KMS-11 (cell line): ENCODE measurements at regions not wholly inside any gene's neighbourhood (a gene's known extent, or its start where the extent isn't known, plus 50 kb on each side); places are given as distances from the start of the nearest gene placed in this dataset.

Source experiments
- H2AFZ ChIP-seq: fragments of 200-600 bp; sonication (generic); 2 replicates; pipeline ENCODE4 v1.6.1; 2016; ENCODE audit warnings: antibody characterized with exemption, mixed run types, low read depth
- H3K27ac ChIP-seq: fragments of 200-600 bp; sonication (generic); 2 replicates; pipeline ENCODE4 v1.6.1; 2016; ENCODE audit warnings: mild to moderate bottlenecking, mixed run types
- H3K27me3 ChIP-seq: fragments of 200-600 bp; sonication (generic); 2 replicates; pipeline ENCODE4 v1.6.1; 2017; ENCODE audit warnings: mild to moderate bottlenecking, low read depth, mixed run types, moderate library complexity; ENCODE audit not compliant: insufficient read depth
- H3K36me3 ChIP-seq: fragments of 200-600 bp; sonication (generic); 2 replicates; pipeline ENCODE4 v1.6.1; 2017; ENCODE audit warnings: mild to moderate bottlenecking, mixed run types; ENCODE audit not compliant: insufficient read depth
- H3K4me1 ChIP-seq: fragments of 200-600 bp; sonication (generic); 2 replicates; pipeline ENCODE4 v1.6.1; 2016; ENCODE audit warnings: mild to moderate bottlenecking, low read depth, mixed run types; ENCODE audit not compliant: poor library complexity, severe bottlenecking
- H3K4me2 ChIP-seq: fragments of 200-600 bp; sonication (generic); 2 replicates; pipeline ENCODE4 v1.7.0; 2016; ENCODE audit warnings: mild to moderate bottlenecking, mixed run types
- H3K4me3 ChIP-seq: fragments of 200-600 bp; sonication (generic); IDR thresholded peaks from 2 replicates; pipeline ENCODE4 v1.6.1; 2017; ENCODE audit warnings: low read depth, low read length, mixed read lengths; ENCODE audit not compliant: insufficient read depth
- H3K79me2 ChIP-seq: fragments of 200-600 bp; sonication (generic); 2 replicates; pipeline ENCODE4 v1.6.1; 2016; ENCODE audit warnings: low read depth, mixed run types; ENCODE audit not compliant: insufficient read depth
- H3K9ac ChIP-seq: fragments of 200-600 bp; sonication (generic); 2 replicates; pipeline ENCODE4 v1.6.1; 2016; ENCODE audit warnings: mild to moderate bottlenecking, mixed run types
- H4K20me1 ChIP-seq: fragments of 200-600 bp; sonication (generic); 2 replicates; pipeline ENCODE4 v1.6.1; 2016; ENCODE audit warnings: mild to moderate bottlenecking, mixed run types; ENCODE audit not compliant: insufficient read depth
- TF ChIP-seq, protein P1 (sequence below): fragments of 200-600 bp; sonication (generic); conservative IDR thresholded peaks from 2 replicates; pipeline ENCODE4 v1.6.1; 2017; ENCODE audit warnings: low read depth, mild to moderate bottlenecking, antibody characterized with exemption, low read length, moderate library complexity, mixed read lengths

DNA sequence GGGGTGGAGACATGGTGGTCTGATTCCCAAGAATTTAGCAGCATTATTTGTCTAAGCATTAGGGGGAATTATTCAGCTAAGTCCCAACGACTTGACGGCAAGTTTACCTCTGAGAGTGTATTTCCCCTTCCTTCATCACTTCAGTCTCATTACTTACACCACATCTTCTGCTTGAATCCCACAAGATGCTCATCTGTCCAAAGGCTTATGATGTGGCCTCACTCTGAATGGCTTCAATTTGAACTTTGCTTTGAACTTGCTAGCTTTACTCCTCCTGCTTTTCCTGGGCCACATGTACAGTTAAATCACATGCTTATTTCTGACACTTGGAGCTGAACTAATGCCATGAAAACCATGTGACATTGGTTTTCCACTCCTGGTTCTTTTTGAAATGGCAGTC, 231.3 kb upstream of the SATB1 start:
- no peaks in the 10 kb centered on the region for H3K4me1 ChIP-seq
- no peaks in the 10 kb centered on the region for H4K20me1 ChIP-seq
- H3K36me3 ChIP-seq = no peaks in the 10 kb centered on the region
- H3K27ac ChIP-seq = no peak overlapping the region
- H3K27me3 ChIP-seq = no peaks in the 10 kb centered on the region
- no peaks in the 10 kb centered on the region for H3K79me2 ChIP-seq
- H3K4me2 ChIP-seq = no peak overlapping the region
- TF ChIP-seq, protein P1, sequence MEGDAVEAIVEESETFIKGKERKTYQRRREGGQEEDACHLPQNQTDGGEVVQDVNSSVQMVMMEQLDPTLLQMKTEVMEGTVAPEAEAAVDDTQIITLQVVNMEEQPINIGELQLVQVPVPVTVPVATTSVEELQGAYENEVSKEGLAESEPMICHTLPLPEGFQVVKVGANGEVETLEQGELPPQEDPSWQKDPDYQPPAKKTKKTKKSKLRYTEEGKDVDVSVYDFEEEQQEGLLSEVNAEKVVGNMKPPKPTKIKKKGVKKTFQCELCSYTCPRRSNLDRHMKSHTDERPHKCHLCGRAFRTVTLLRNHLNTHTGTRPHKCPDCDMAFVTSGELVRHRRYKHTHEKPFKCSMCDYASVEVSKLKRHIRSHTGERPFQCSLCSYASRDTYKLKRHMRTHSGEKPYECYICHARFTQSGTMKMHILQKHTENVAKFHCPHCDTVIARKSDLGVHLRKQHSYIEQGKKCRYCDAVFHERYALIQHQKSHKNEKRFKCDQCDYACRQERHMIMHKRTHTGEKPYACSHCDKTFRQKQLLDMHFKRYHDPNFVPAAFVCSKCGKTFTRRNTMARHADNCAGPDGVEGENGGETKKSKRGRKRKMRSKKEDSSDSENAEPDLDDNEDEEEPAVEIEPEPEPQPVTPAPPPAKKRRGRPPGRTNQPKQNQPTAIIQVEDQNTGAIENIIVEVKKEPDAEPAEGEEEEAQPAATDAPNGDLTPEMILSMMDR = no peak
- no peak overlapping the region for H3K9ac ChIP-seq
- no peak overlapping the region for H3K4me3 ChIP-seq
- no peak overlapping the region for H2AFZ ChIP-seq

DNA sequence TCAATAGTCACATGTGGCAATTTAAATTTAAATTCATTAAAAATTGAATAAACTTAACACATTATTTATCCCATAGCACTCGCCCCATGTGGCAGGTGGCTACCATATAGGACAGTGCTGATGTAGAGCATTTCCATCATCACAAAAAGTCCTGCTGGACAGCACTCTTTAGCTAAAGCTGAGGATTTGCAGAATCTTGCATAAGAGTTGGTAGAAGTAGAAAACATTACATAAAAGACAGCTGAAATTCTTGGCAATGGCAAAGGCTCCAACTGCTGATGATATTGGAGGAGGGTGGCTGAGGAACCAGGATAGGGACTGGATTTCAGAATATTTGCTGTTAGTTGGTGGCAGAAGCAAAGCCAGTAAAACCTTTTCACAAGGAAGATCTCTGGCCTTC, 230.7 kb upstream of the SATB1 start:
- Histone ChIP-seq H3K27ac (no peak overlapping the region), H4K20me1 (no peaks in the 10 kb centered on the region)

DNA sequence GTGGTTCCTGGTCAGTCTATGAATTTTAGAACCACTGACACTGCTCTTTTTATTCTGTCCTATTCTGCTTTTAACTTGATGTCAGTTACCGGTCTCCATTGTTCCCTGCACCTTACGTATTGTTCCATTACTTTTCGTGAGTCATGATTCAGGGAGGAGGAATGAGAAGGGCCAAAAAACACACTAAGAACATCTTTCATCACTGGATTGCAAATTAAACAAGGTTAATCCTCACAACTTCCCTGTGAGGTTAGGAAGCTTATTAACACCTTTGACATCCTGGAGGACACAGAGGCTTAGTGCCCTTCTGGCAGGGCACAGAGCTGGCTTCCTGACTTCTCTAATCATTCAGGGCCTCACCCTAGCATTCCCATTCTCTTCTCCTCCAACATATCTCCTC, 227.6 kb upstream of the SATB1 start:
- Histone ChIP-seq H3K36me3 (no peaks in the 10 kb centered on the region), H3K4me3 (no peak overlapping the region)

More for the DNA sequence above, 230.7 kb upstream of the SATB1 start:
- no peaks in the 10 kb centered on the region for H3K36me3 ChIP-seq
- TF ChIP-seq, protein P1 = no peak
- H3K4me1 ChIP-seq = no peaks in the 10 kb centered on the region
- no peaks in the 10 kb centered on the region for H3K79me2 ChIP-seq
- H2AFZ ChIP-seq = no peak overlapping the region
- H3K9ac ChIP-seq = no peak overlapping the region
- H3K4me3 ChIP-seq = no peak overlapping the region
- no peak overlapping the region for H3K4me2 ChIP-seq
- H3K27me3 ChIP-seq = no peaks in the 10 kb centered on the region

DNA sequence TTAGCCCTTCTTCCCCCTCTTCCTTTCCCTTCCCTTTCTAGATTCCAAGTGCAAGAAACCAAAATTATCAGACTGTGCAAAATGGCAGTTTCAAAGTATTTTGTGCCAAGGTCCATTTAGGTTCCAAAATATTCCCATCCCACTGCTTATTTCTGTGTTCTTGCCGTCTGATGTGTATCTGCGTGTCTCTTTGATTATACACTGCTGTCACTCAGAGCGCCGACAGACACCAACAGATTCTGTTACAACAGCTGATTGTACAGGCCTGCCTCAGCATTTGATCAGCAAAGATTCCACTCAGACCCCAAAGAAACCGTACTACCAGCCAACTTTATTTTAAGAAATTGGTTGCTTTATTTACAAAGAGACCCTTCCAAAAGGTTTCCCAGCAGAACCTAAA, 225.6 kb upstream of the SATB1 start:
- H3K36me3 ChIP-seq = no peaks in the 10 kb centered on the region
- H3K79me2 ChIP-seq = no peaks in the 10 kb centered on the region
- H3K27me3 ChIP-seq = no peaks in the 10 kb centered on the region
- H3K4me3 ChIP-seq = no peak overlapping the region
- no peaks in the 10 kb centered on the region for H4K20me1 ChIP-seq
- H2AFZ ChIP-seq = no peak overlapping the region
- no peak overlapping the region for H3K9ac ChIP-seq
- H3K4me1 ChIP-seq = no peaks in the 10 kb centered on the region
- TF ChIP-seq, protein P1 = no peak
- H3K27ac ChIP-seq = no peak overlapping the region
- H3K4me2 ChIP-seq = no peak overlapping the region

More for the DNA sequence above, 227.6 kb upstream of the SATB1 start:
- TF ChIP-seq, protein P1 = no peak
- Histone ChIP-seq H4K20me1 (no peaks in the 10 kb centered on the region), H3K9ac (no peak overlapping the region), H3K79me2 (no peaks in the 10 kb centered on the region), H3K4me1 (no peaks in the 10 kb centered on the region), H3K27ac (no peak overlapping the region), H3K4me2 (no peak overlapping the region), H3K27me3 (no peaks in the 10 kb centered on the region), H2AFZ (no peak overlapping the region)
